Spleen (tissue), 7 donors: ENCODE measurements at regions not wholly inside any gene's neighbourhood (a gene's known extent, or its start where the extent isn't known, plus 50 kb on each side); places are given as distances from the start of the nearest gene placed in this dataset.

Source experiments
- CTCF ChIP-seq, 11 experiments: fragments of 200-600 bp in 7 of 11; fragments of 450-650 bp in 4 of 11; sonication (generic) in 4 of 11; IDR thresholded peaks in 8 of 11; conservative IDR thresholded peaks in 3 of 11; 1 replicate in 7 of 11; 2 replicates in 4 of 11; pipeline versions ENCODE4 v1.4.0 to v1.8.0; 2016 to 2021; ENCODE audit warnings: antibody characterized with exemption in 11 of 11, inconsistent platforms in 4 of 11, mild to moderate bottlenecking in 1 of 11
- POLR2A ChIP-seq, 3 donors: fragments of 450-650 bp; IDR thresholded peaks; one replicate each; pipeline ENCODE4 v1.5.1; 2017; ENCODE audit warnings: antibody characterized with exemption in 3 of 3, mild to moderate bottlenecking in 1 of 3
- POLR2AphosphoS5 ChIP-seq, 3 donors: sonication (generic); formaldehyde crosslinking; IDR thresholded peaks; one replicate each; pipeline ENCODE4 v1.5.1; 2017; ENCODE audit warnings: antibody characterized with exemption in 3 of 3
- donor health status: DM: no; HTN: no; CAD: no; lungs with moderate emphysema.
- donor health status: DM: no; HTN: no; CAD: no.
- donor health status: DM: no; HTN: no; CAD: no.

- no peak for TF ChIP-seq CTCF (IDR thresholded peaks at IDR 0.05 in 8 of 11, conservative IDR thresholded peaks at IDR 0.05 in 3 of 11)
- TF ChIP-seq POLR2AphosphoS5 (IDR thresholded peaks at IDR 0.05): no peak
- TF ChIP-seq POLR2A (IDR thresholded peaks at IDR 0.05): no peak
These were observed 247.2 kb downstream of the BMP4 start for GRCh38 chr14:53709381-53709780.
